HEK293T (cell line): ENCODE measurements at regions not wholly inside any gene's neighbourhood (a gene's known extent, or its start where the extent isn't known, plus 50 kb on each side); places are given as distances from the start of the nearest gene placed in this dataset.
"Not testable (repeated sequence)": the region's sequence is repeated elsewhere in the genome, so short reads cannot be mapped to it uniquely, and the experiment has no call there.

ENCODE experiments used
- CTCF ChIA-PET: fragments of 350-600 bp; formaldehyde crosslinking; extraction: SDS; loops from one replicate; lab custom pipeline; 2021; ENCODE audit warnings: antibody characterized with exemption, inconsistent platforms; lab: Yijun Ruan, JAX
- POLR2A ChIA-PET: fragments of 350-600 bp; formaldehyde crosslinking; extraction: SDS; loops from one replicate; lab custom pipeline; 2020; ENCODE audit warnings: antibody characterized with exemption, inconsistent platforms; lab: Yijun Ruan, JAX
- DNase-seq: peaks from one replicate; pipeline ENCODE4 v3.0.0; 2012; ENCODE audit warnings: mixed read lengths; ENCODE audit errors: extremely low spot score
- ARNT ChIP-seq: fragments of 450-650 bp; IDR thresholded peaks from 2 replicates; pipeline ENCODE4 v1.6.1; 2017; ENCODE audit warnings: mild to moderate bottlenecking
- BHLHE40 ChIP-seq: fragments of 450-650 bp; IDR thresholded peaks from 2 replicates; pipeline ENCODE4 v1.6.1; 2016; ENCODE audit warnings: mild to moderate bottlenecking, moderate library complexity, borderline replicate concordance
- CTBP1 ChIP-seq: fragments of 450-650 bp; IDR thresholded peaks from 2 replicates; pipeline ENCODE4 v1.6.1; 2016; ENCODE audit warnings: borderline replicate concordance
- ELF4 ChIP-seq: fragments of 450-650 bp; IDR thresholded peaks from 2 replicates; pipeline ENCODE4 v1.6.1; 2017; ENCODE audit warnings: antibody characterized with exemption
- FOXA1 ChIP-seq: fragments of 450-650 bp; IDR thresholded peaks from 2 replicates; pipeline ENCODE4 v1.6.1; 2016; ENCODE audit warnings: mild to moderate bottlenecking
- FOXK2 ChIP-seq: fragments of 450-650 bp; IDR thresholded peaks from 2 replicates; pipeline ENCODE4 v1.6.1; 2016; ENCODE audit warnings: mild to moderate bottlenecking
- FOXM1 ChIP-seq: fragments of 450-650 bp; IDR thresholded peaks from 2 replicates; pipeline ENCODE4 v1.6.1; 2017; ENCODE audit warnings: mild to moderate bottlenecking, borderline replicate concordance
- HDGF ChIP-seq: fragments of 450-650 bp; IDR thresholded peaks from 2 replicates; pipeline ENCODE4 v1.6.1; 2017; ENCODE audit warnings: antibody characterized with exemption, borderline replicate concordance
- L3MBTL2 ChIP-seq: fragments of 450-650 bp; conservative IDR thresholded peaks from 2 replicates; pipeline ENCODE4 v1.6.1; 2016; ENCODE audit warnings: mild to moderate bottlenecking
- LEF1 ChIP-seq: fragments of 450-650 bp; IDR thresholded peaks from 2 replicates; pipeline ENCODE4 v1.6.1; 2017; ENCODE audit warnings: mild to moderate bottlenecking, borderline replicate concordance
- NFRKB ChIP-seq: fragments of 450-650 bp; IDR thresholded peaks from 2 replicates; pipeline ENCODE4 v1.6.1; 2016; ENCODE audit warnings: mild to moderate bottlenecking, moderate library complexity
- PKNOX1 ChIP-seq: fragments of 450-650 bp; IDR thresholded peaks from 2 replicates; pipeline ENCODE4 v1.6.1; 2016
- SP1 ChIP-seq: fragments of 450-650 bp; IDR thresholded peaks from 2 replicates; pipeline ENCODE4 v1.6.1; 2017
- SUZ12 ChIP-seq: fragments of 450-650 bp; IDR thresholded peaks from 2 replicates; pipeline ENCODE4 v1.6.1; 2016; ENCODE audit warnings: mild to moderate bottlenecking
- TARDBP ChIP-seq: fragments of 450-650 bp; IDR thresholded peaks from 2 replicates; pipeline ENCODE4 v1.6.1; 2016
- ZNF384 ChIP-seq: fragments of 450-650 bp; IDR thresholded peaks from 2 replicates; pipeline ENCODE4 v1.6.1; 2016

DNA sequence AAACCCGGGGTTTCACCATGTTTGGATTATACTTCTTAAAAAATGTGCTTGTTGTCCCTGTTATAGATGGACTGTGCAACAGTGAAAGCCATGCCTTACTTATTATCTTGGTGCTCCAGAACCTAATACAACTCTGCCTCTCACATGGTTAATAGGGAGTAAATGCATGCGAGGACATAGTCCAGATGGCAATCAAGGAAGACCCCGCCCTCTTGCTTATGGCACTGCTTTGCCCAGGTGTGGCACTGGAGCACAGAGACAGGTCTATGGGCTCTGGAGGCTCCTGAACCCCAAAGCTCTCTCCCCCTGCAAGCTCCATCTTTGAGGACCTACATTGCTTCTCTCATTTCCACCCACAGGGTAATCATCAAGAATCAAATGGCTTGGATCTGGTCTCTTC is 162.1 kb upstream of the NTF3 start:
- POLR2A ChIA-PET, result no interaction called here
- no peak for TF ChIP-seq ZNF384
- no peak for TF ChIP-seq HDGF
- TF ChIP-seq SUZ12, result no peak
- TF ChIP-seq FOXK2, result no peak
- DNase-seq, result no peak
- CTCF ChIA-PET, result no interaction called here

DNA sequence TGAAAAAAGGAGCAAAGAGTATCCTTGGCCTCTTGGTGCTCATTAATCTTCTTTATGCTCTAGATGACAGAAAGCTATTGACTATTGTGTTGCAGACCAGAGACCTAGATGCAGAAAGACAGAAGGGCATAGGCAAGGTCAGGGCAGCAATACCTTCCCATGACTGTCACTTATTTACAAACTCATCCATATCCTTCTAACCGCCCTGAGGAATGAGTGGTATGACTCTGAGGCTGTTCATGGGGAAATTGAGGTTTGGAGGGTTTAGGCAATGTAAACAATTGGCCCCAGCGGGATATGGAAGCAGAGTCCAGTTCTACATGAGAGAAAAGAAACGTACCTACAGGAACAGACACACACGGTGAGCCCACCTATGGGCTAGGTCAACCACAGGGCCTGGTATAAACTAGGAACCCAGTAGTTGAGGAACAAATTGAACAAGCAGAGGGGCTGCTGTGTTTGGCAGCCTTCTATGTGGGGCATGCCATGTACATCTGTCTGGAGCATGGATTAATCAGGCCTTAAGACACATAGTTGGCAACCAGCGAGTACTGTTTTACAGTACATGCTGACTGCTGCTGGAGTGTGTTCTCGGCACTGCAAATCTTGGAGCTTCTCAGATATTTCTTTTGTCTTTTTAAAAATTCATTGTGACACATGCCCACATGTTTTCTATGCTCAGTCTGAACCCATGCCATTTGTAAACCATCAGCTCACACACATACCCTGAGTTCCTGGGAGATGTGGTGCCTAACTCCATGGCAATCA is 159.7 kb upstream of the NTF3 start:
- TF ChIP-seq FOXM1 (no peak), FOXA1 (no peak), NFRKB (no peak), FOXK2 (no peak), BHLHE40 (no peak), ZNF384 (no peak), SUZ12 (no peak), PKNOX1 (no peak), TARDBP (no peak), ELF4 (no peak), SP1 (no peak), ARNT (no peak), HDGF (no peak), LEF1 (no peak), L3MBTL2 (no peak), CTBP1 (no peak)
- DNase-seq, result no peak
- POLR2A ChIA-PET, result no interaction called here
- CTCF ChIA-PET, result no interaction called here

DNA sequence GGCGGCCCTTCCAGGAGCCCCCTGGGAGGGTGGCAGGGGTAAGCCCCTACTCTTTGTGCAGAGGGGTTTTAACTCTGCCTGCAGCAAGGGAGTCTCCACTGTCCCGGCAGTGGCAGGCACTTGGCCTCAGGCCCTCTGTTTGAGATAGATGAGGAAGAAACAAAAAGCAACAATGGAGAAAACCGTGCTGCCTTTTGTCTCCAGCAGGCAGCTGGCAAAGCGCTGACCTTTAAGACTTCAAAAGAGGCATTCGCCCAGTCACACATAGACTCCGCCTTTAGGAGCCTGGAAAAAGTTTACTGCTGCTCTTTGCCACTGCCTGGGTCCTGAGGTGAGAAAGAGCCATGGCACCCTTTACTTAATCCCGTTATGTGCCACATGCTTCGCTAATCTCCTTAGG is 158.2 kb upstream of the NTF3 start:
- POLR2A ChIA-PET, result no interaction called here
- no peak for TF ChIP-seq ELF4
- TF ChIP-seq HDGF, result no peak
- TF ChIP-seq BHLHE40, result no peak
- no peak for TF ChIP-seq TARDBP
- TF ChIP-seq PKNOX1, result no peak
- TF ChIP-seq FOXM1, result no peak
- no peak for TF ChIP-seq SP1
- TF ChIP-seq CTBP1, result no peak
- TF ChIP-seq NFRKB, result no peak
- no peak for TF ChIP-seq SUZ12
- TF ChIP-seq FOXA1, result no peak
- TF ChIP-seq ZNF384, result no peak
- TF ChIP-seq FOXK2, result no peak
- no peak for TF ChIP-seq L3MBTL2
- no peak for TF ChIP-seq ARNT
- no peak for TF ChIP-seq LEF1
- no peak for DNase-seq
- CTCF ChIA-PET, result no interaction called here

- POLR2A ChIA-PET, result no interaction called here
- CTCF ChIA-PET, result no interaction called here
- TF ChIP-seq L3MBTL2 (no peak), SUZ12 (no peak), HDGF (no peak), LEF1 (no peak), FOXK2 (no peak), ELF4 (no peak)
- no peak for DNase-seq
Measured at GRCh38 chr12:5276327-5276880, 155.5 kb upstream of the NTF3 start.

DNA sequence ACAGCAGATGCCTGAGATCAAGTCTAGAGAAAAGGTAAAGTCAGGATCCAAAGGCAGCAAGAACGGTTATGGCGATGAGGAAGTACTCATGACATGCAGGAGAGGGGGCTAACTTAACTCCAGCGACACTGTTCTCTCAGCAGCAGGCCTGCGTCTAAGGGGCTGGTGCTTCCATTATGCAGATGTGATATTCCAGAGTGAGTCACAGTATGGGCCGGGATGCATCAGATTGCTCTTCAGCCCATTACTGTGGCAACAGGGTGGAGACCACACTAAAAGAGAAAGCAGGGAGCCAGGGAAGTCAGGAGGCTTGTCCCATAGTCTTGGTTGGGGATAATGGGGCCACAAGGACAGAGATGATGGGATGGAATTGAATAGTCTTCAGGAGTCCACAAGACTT is 151.8 kb upstream of the NTF3 start:
- TF ChIP-seq ELF4, result no peak
- TF ChIP-seq NFRKB, result no peak
- TF ChIP-seq ZNF384, result no peak
- no peak for TF ChIP-seq LEF1
- no peak for TF ChIP-seq SUZ12
- TF ChIP-seq ARNT, result no peak
- TF ChIP-seq SP1, result no peak
- no peak for TF ChIP-seq FOXK2
- no peak for TF ChIP-seq CTBP1
- TF ChIP-seq HDGF, result no peak
- TF ChIP-seq TARDBP, result no peak
- no peak for TF ChIP-seq FOXM1

GRCh38 chr12:5290368-5290767 is 141.5 kb upstream of the NTF3 start:
- DNase-seq, CTCF ChIA-PET, POLR2A ChIA-PET: not testable (repeated sequence)

More for the DNA sequence above, 151.8 kb upstream of the NTF3 start:
- POLR2A ChIA-PET, result no interaction called here
- CTCF ChIA-PET, result no interaction called here
- DNase-seq, result no peak

DNA sequence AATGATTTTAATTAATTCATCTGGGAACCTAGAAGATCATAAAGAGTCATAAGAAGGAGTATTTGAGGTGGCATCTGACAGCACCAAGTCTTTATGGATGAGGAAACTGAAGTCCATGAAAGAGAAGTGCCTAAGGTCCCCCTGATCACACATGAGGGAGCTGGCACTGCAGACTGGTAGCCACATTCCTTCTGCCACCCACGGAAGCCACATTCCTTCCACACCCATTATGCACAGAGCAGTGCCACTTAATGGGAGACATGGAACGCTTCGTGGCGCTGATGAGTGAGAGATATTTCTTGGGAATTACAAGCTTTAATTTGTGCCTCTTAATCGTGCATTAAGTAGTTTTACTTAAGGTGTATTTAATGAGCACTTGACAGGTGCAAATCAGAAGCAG is 139.3 kb upstream of the NTF3 start:
- no peak for TF ChIP-seq SP1
- no peak for TF ChIP-seq HDGF
- no peak for TF ChIP-seq PKNOX1
- no peak for TF ChIP-seq FOXA1
- TF ChIP-seq LEF1, result no peak
- TF ChIP-seq CTBP1, result no peak
- TF ChIP-seq SUZ12, result no peak
- TF ChIP-seq ELF4, result no peak
- TF ChIP-seq ZNF384, result no peak
- no peak for TF ChIP-seq TARDBP
- TF ChIP-seq BHLHE40, result no peak
- no peak for TF ChIP-seq FOXM1
- no peak for TF ChIP-seq ARNT
- no peak for TF ChIP-seq FOXK2
- TF ChIP-seq NFRKB, result no peak
- no peak for TF ChIP-seq L3MBTL2
- DNase-seq, result no peak
- ChIA-PET POLR2A (no interaction called here), CTCF (no interaction called here)
